ENCODE measurements at regions not wholly inside any gene's neighbourhood (a gene's known extent, or its start where the extent isn't known, plus 50 kb on each side); places are given as distances from the start of the nearest gene placed in this dataset.
"Not testable (repeated sequence)": the region's sequence is repeated elsewhere in the genome, so short reads cannot be mapped to it uniquely, and the experiment has no call there.

GRCh38 chr2:82257796-82258555, 1953.4 kb upstream of the LRRTM1 start:
- no peak for DNase-seq

DNA sequence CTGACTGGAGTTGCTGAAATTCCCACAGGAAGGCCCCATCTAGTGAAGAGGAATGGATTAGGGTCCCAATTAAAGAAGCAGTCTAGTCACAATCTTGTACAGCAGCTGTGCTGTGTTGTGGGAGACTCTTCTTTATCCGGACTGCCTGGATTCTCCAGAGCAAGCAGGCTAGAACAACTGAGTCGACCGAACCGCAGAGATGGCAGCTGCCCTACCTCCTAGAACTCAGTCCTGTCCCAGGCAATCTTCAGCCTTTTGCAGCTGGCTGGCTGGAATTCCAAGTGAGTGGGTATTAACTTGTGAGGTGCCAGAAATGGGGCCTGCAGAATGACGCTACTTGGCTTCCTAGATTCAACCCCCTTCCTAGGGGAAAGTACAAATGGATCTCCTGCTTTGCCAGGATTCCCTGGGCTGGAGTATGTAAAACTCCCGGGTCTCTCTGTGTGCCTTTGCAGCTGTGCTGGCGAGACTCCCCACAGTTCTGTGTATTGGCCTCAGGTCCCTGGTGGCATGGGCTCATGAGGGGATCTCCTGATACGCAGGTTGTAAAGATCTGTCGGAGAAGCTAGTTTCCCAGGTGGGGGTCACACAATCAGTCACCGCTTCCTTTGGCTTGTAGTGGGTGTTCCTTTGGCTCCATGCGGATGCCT, 1952.6 kb upstream of the LRRTM1 start:
- no peak for DNase-seq

DNA sequence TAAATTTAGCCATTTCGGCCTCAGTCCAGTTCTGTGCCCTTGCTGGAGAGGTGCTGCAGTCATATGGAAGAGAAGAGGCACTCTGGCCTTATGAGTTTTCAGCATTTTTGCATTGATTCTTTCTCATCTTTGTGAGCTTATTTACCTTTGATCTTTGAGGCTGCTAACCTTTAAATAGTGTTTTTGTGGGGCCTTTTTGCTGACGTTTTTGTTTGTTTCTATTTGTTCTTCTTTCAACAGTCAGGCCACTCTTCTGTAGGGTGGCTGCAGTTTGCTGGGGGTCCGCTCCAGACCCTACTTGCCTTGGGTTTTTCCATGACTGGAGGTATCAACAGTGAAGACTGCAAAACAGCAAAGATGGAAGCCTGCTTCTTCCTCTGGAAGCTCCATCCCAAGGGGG, 1951.7 kb upstream of the LRRTM1 start:
- DNase-seq, result no peak

DNA sequence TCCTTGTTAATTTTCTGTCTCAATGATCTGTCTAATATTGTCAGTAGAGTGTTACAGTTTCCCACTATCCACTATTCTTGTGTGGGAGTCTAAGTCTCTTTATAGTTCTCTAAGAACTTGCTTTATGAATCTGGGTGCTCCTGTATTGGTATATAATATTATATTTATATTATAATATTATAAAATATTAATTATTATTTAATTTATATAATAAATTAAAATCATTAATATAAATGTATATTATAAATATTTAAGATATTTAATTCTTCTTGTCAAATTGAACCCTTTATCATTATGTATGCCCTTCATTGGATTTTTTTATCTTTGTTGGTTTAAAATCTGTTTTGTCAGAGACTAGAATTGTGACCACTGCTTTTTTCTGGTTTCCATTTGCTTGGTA, 1950.2 kb upstream of the LRRTM1 start:
- DNase-seq, result no peak

- no peak for DNase-seq
Observed at GRCh38 chr2:82246220-82246775, 1941.7 kb upstream of the LRRTM1 start.

DNA sequence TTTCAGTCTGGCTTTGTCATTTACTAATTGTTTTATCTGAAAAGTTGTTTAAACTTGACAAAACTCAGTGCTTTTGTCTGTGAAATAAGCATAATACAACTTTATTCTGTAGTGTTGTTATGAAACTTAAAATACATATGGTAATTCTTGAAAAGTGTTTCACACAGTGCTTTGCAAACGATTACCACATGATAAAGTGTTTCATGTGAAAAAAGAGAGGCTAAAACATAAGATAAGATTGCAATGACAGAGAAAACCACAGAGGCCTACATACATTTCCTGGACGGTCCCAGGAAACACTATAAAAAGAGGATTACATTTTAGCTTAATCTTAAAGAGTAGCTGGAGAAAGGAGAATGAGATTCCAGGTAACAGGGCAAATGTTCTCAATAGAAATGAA, 1934.6 kb upstream of the LRRTM1 start:
- DNase-seq, result no peak

GRCh38 chr2:82237994-82238662, 1933.6 kb upstream of the LRRTM1 start:
- no peak for DNase-seq

GRCh38 chr2:82234283-82234874, 1929.8 kb upstream of the LRRTM1 start:
- DNase-seq, result no peak

GRCh38 chr2:82233806-82234205, 1929.3 kb upstream of the LRRTM1 start:
- DNase-seq, result no peak

DNA sequence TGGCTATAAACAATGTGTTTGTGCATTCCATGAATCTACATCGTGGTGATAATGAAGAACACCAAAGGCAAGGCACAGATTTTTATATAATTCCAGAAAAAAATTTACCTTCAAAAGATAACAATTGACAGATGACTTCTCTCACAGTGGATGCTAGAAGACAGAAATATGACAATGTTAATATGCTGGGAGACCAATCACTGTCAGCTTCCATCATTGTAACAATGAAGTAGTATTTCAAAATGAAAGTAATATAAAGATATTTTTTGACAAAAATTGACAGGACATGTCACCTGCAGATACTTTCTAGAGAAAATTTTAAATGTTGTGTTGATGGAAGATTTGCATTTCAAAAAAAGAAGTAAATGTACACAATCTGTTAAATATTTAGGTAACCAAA, 1925.9 kb upstream of the LRRTM1 start:
- DNase-seq, result no peak

DNA sequence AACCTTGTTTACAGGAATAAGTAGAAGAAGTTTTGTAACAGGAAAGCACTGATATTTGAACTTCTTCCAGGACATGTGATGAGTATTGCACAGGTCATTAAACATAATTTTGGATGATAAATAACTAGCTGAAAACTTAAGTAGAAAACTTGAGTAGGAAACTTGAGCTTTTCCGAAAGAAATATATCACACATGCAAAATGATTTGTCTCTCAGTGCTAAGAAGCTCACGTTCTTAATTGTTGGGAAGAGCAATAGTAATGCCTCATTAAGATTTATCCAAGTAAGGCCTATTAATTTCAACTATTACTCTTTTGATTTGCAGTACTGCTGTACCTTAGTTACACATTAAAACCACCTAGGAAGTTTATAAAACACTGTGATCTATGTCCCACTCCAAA, 1921.9 kb upstream of the LRRTM1 start:
- DNase-seq, result no peak

DNA sequence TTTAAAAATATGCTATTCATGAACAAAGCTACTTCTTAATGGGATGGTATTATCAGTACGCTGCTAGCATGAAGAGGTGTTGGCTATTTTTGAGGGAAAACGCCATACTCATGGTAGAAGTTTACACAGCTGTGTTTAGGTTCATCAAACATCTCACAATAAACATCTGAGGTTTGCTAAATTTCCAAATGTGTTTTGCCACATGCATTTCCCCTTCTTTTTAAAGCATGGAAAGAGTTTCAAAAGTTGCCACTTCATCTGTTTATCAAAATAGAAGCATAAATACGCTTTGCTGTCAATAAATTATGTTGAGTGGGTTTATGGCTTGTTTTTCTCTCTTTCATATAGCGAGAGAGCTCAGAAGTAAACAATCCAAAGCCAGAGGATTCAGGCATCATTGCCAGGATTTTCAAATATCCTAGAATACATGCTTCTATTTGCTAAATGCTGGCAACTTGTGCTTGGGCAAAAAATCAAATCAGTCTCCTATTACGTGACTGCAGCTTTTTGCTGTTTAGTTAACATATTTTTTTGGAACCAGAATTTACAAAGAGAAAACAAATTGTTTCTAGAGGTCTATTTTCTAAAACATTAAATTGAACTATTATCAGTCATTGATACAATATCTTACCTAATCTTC, 1919.9 kb upstream of the LRRTM1 start:
- no peak for DNase-seq

- DNase-seq, result no peak
Observed at GRCh38 chr2:82215212-82215611, 1910.7 kb upstream of the LRRTM1 start.

- DNase-seq, result no peak
Observed at GRCh38 chr2:82199493-82199852, 1894.9 kb upstream of the LRRTM1 start.

GRCh38 chr2:82198809-82199492, 1894.4 kb upstream of the LRRTM1 start:
- DNase-seq, result no peak

DNA sequence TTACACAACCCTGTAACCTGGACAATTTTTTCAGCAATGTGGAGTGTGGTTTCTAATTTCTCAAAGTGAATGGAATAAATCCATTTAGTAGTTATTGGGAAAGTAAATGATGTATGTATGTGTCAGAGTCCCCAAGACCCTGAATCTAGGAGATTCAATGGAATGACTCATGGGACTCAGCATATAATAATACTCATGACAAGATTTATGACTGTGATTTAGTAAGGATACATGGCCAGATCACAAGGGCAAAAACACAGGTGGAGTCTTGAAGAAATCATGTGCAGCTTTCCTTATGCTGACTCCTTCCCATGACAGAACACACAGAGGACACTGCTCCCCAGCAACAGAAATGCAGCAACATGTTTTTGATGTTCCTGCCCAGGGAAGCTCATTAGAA, 1877.7 kb upstream of the LRRTM1 start:
- DNase-seq, result no peak

- not testable (repeated sequence) for DNase-seq
Observed at GRCh38 chr2:82175210-82175609, 1870.7 kb upstream of the LRRTM1 start.

DNA sequence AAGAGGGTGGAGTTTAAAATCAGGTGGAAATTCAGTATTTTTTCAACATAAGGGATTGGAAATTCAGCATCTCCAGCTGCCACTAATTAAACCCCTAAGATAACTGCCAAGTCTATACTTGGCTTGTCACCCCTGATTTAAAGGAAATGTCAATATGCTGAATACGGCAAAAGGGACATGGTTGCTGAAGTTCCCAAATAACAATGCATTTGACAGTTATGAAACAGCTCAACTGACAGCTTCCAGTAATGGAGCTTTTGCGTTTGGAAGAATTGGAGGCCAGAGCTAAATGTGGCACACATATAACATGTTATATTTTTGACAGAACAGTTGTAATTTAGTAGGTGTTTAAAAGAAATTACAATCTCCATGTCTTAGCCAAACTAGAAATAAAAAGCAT, 1867.9 kb upstream of the LRRTM1 start:
- DNase-seq, result no peak

- no peak for DNase-seq
Observed at GRCh38 chr2:82169379-82169778, 1864.8 kb upstream of the LRRTM1 start.

- DNase-seq, result no peak
Observed at GRCh38 chr2:82165377-82165776, 1860.8 kb upstream of the LRRTM1 start.

DNA sequence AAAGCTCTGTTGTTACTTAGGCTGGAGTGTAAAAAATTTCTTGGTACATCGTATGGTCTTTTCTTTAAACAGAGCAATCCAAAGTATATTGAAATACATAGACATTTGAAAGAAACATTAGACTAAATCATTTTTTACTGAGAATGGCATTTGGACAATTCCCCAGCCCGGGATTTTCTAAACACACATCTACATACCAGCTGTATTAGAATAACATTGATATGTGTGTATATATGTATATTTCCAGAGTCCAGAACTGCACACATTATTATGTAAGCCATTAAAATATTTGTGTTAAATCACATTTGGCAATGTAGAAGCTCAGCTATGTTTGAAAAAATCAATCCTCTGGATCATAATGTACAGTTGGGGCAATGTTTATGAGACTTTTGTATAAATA, 1853.6 kb upstream of the LRRTM1 start:
- no peak for DNase-seq

DNA sequence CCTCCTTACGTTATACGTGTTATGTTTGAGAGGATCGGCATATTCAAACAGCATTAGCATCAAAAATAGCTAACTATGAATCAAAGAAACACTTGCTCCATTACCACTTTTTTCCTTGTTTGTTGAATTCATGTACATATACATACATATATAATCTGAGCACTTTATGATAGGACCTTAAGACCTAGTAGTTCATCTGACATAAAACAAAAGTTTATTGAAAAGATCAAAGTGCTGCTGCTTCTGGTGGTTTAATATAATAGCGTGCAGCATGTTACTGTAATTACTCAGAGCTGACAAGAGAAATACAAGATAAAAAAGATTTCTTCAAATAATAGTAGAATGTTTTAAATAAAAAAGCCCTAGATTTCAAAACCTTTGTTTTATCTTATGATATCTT, 1850.9 kb upstream of the LRRTM1 start:
- DNase-seq, result no peak

Data from activated CD4-positive, alpha-beta T cell treated with anti-CD3 and anti-CD28 coated beads for 1 hour (primary cell).